Panc1 (cell line): ENCODE measurements at regions not wholly inside any gene's neighbourhood (a gene's known extent, or its start where the extent isn't known, plus 50 kb on each side); places are given as distances from the start of the nearest gene placed in this dataset.

Experiments used
- CTCF ChIP-seq: fragments of 450-650 bp; IDR thresholded peaks from 2 replicates; pipeline ENCODE4 v1.5.1; 2017; ENCODE audit warnings: mild to moderate bottlenecking
- POLR2AphosphoS5 ChIP-seq: IDR thresholded peaks from 2 replicates; pipeline ENCODE4 v1.6.1; 2012; ENCODE audit warnings: mild to moderate bottlenecking, low read depth, low read length, moderate library complexity
- REST ChIP-seq, 2 experiments: IDR thresholded peaks; 2 replicates each; pipeline ENCODE4 v1.6.1; 2011 to 2012; ENCODE audit warnings: low read depth in 2 of 2, control low read depth in 1 of 2, low read length in 1 of 2, mild to moderate bottlenecking in 1 of 2, moderate library complexity in 1 of 2; ENCODE audit not compliant: insufficient read depth in 1 of 2
- SIN3A ChIP-seq: IDR thresholded peaks from 2 replicates; pipeline ENCODE4 v1.6.1; 2012; ENCODE audit warnings: low read depth, mild to moderate bottlenecking, low read length, moderate library complexity, borderline replicate concordance; ENCODE audit not compliant: insufficient read depth
- TCF7L2 ChIP-seq: IDR thresholded peaks from 2 replicates; pipeline ENCODE4 v1.6.1; 2011; ENCODE audit warnings: mild to moderate bottlenecking, low read depth, low read length, inconsistent platforms

GRCh38 chr1:219296430-219297355 is 123.0 kb downstream of the LYPLAL1 start:
- TF ChIP-seq CTCF, result no peak
- TF ChIP-seq POLR2AphosphoS5, result no peak
- TF ChIP-seq REST (IDR thresholded peaks at IDR 0.05; ENCODE audit: insufficient read depth in 1 of 2, low read depth in 2 of 2, low read length in 1 of 2), result no peak
- no peak for TF ChIP-seq TCF7L2
- no peak for TF ChIP-seq SIN3A
